Ishikawa (cell line): ENCODE measurements at regions not wholly inside any gene's neighbourhood (a gene's known extent, or its start where the extent isn't known, plus 50 kb on each side); places are given as distances from the start of the nearest gene placed in this dataset.

Experiments used
- CEBPB ChIP-seq: IDR thresholded peaks from 2 replicates; pipeline ENCODE4 v1.6.1; 2012
- CREB1 ChIP-seq: IDR thresholded peaks from 2 replicates; pipeline ENCODE4 v1.6.1; 2012; ENCODE audit warnings: low read depth
- EGR1 ChIP-seq: IDR thresholded peaks from 2 replicates; pipeline ENCODE4 v1.6.1; 2012
- EP300 ChIP-seq: IDR thresholded peaks from 2 replicates; pipeline ENCODE4 v1.6.1; 2012; ENCODE audit warnings: borderline replicate concordance
- FOXM1 ChIP-seq: IDR thresholded peaks from 2 replicates; pipeline ENCODE4 v1.6.1; 2012; ENCODE audit warnings: low read depth, borderline replicate concordance
- MAX ChIP-seq: IDR thresholded peaks from 2 replicates; pipeline ENCODE4 v1.6.1; 2012
- RAD21 ChIP-seq: IDR thresholded peaks from 2 replicates; pipeline ENCODE4 v1.6.1; 2012; ENCODE audit warnings: low read depth
- REST ChIP-seq: IDR thresholded peaks from 2 replicates; pipeline ENCODE4 v1.6.1; 2012; ENCODE audit warnings: low read depth, mild to moderate bottlenecking
- TAF1 ChIP-seq: IDR thresholded peaks from 2 replicates; pipeline ENCODE4 v1.6.1; 2012; ENCODE audit warnings: low read depth, mild to moderate bottlenecking
- TCF12 ChIP-seq: IDR thresholded peaks from 2 replicates; pipeline ENCODE4 v1.6.1; 2012; ENCODE audit warnings: low read depth
- USF1 ChIP-seq: IDR thresholded peaks from 2 replicates; pipeline ENCODE4 v1.6.1; 2012
- YY1 ChIP-seq: IDR thresholded peaks from 2 replicates; pipeline ENCODE4 v1.6.1; 2012; ENCODE audit warnings: low read depth
- ZBTB7A ChIP-seq: IDR thresholded peaks from 2 replicates; pipeline ENCODE4 v1.6.1; 2012; ENCODE audit warnings: low read depth

GRCh38 chr14:49319810-49320209, 266.4 kb downstream of the RPS29 start:
- no peak for TF ChIP-seq EP300
- no peak for TF ChIP-seq TCF12
- TF ChIP-seq FOXM1, result no peak
- TF ChIP-seq RAD21, result no peak
- no peak for TF ChIP-seq EGR1
- TF ChIP-seq MAX, result no peak
- TF ChIP-seq CEBPB, result no peak
- no peak for TF ChIP-seq CREB1
- no peak for TF ChIP-seq USF1
- TF ChIP-seq ZBTB7A, result no peak
- no peak for TF ChIP-seq TAF1
- no peak for TF ChIP-seq YY1
- TF ChIP-seq REST, result no peak
